ENCODE measurements at regions not wholly inside any gene's neighbourhood (a gene's known extent, or its start where the extent isn't known, plus 50 kb on each side); places are given as distances from the start of the nearest gene placed in this dataset.

DNA sequence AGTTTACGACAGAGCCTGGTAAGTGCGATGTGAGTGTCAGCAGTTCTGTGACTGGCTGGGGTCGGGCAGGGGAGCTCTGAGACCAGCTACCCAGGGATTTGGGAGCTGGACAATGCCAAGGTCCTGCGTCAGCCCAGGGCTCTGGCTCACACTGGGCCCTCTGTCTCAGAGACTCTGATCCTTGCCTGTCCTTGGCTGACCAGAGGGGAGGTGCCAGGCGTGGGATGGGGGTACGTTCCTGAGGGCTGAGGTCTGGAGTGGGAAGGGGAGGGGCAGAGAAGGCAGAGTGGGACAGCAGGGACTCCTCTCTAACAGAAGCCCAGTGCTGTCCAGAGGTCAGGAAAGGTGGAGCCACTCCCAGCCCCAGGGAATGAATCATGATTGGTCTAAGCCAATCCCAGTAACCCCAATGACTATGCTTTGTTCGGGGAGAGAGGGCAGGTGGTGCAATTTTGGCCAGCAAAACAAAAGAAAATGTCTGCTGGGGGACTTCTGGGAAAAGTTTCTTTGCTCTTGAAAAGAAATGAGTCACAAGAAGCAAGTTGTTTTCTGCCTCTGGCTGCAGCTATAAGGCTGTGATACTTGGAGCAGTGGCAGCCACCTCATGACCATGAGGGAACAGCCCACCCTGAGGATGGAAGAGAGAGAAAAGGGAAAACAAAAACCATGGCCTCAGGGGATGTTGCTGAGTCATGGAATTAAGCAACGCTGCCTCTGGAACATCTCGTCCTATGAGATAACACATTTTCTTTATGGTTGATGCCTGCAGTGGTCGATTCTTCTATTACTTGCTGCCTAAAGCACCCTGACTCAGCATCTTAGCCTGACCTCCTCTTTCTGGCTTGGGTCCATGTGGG, 108.3 kb downstream of the CHST1 start:
- no peaks in the 10 kb centered on the region for H4K20me1 ChIP-seq (ENCODE audit: insufficient read depth, low read length)
- H3K4me2 ChIP-seq (ENCODE audit: low read length), result no peak overlapping the region
- H3K9ac ChIP-seq (ENCODE audit: low read length), result no peak overlapping the region
- FAIRE-seq, result no peak
- no peaks in the 10 kb centered on the region for H3K4me1 Mint-ChIP-seq (ENCODE audit: low read depth, unreplicated experiment)
- H3K4me1 ChIP-seq (ENCODE audit: insufficient read depth, low read length), result no peaks in the 10 kb centered on the region
- no peaks in the 10 kb centered on the region for H3K27me3 ChIP-seq (ENCODE audit: insufficient read depth, low read length)
- DNase-seq (ENCODE audit: low read depth), result no peak
- no peaks in the 10 kb centered on the region for H3K79me2 ChIP-seq (ENCODE audit: insufficient read depth, low read length)
- no peaks in the 10 kb centered on the region for H3K9me3 ChIP-seq (ENCODE audit: insufficient read depth, low read depth, low read length)
- no peak overlapping the region for H3K27ac Mint-ChIP-seq (ENCODE audit: unreplicated experiment)
- no peaks in the 10 kb centered on the region for H3K36me3 Mint-ChIP-seq (ENCODE audit: low read depth, unreplicated experiment)
- no peaks in the 10 kb centered on the region for H3K36me3 ChIP-seq (ENCODE audit: insufficient read depth, low read length)
- TF ChIP-seq EZH2 (IDR thresholded peaks at IDR 0.05; ENCODE audit: insufficient read depth, low read length) (no peak), CTCF (IDR thresholded peaks at IDR 0.05; ENCODE audit: insufficient read depth, low read depth, low read length) (no peak)
- peaks cover 14% of the 10 kb centered on the region for H3K9me3 Mint-ChIP-seq (ENCODE audit: unreplicated experiment)
- H2AFZ ChIP-seq (ENCODE audit: low read depth, low read length), result no peak overlapping the region
- no peak overlapping the region for H3K4me3 Mint-ChIP-seq (ENCODE audit: unreplicated experiment)
- peaks cover 73% of the 10 kb centered on the region for H3K27me3 Mint-ChIP-seq (ENCODE audit: low read depth, unreplicated experiment)
- H3K4me3 ChIP-seq (ENCODE audit: insufficient read depth, low read depth, low read length), result no peak overlapping the region
- H3K27ac ChIP-seq (ENCODE audit: low read depth, low read length), result no peak overlapping the region

- Mint-ChIP-seq H3K27me3 (ENCODE audit: low read depth, unreplicated experiment) (peaks cover 68% of the 10 kb centered on the region), H3K9me3 (ENCODE audit: unreplicated experiment) (peaks cover 11% of the 10 kb centered on the region), H3K36me3 (ENCODE audit: low read depth, unreplicated experiment) (no peaks in the 10 kb centered on the region), H3K4me1 (ENCODE audit: low read depth, unreplicated experiment) (no peaks in the 10 kb centered on the region), H3K27ac (ENCODE audit: unreplicated experiment) (no peak overlapping the region), H3K4me3 (ENCODE audit: unreplicated experiment) (no peak overlapping the region)
- Histone ChIP-seq H3K9ac (ENCODE audit: low read length) (no peak overlapping the region), H3K9me3 (ENCODE audit: insufficient read depth, low read depth, low read length) (no peaks in the 10 kb centered on the region), H3K4me1 (ENCODE audit: insufficient read depth, low read length) (no peaks in the 10 kb centered on the region), H3K4me2 (ENCODE audit: low read length) (no peak overlapping the region), H3K79me2 (ENCODE audit: insufficient read depth, low read length) (no peaks in the 10 kb centered on the region), H3K4me3 (ENCODE audit: insufficient read depth, low read depth, low read length) (no peak overlapping the region), H4K20me1 (ENCODE audit: insufficient read depth, low read length) (no peaks in the 10 kb centered on the region), H3K36me3 (ENCODE audit: insufficient read depth, low read length) (no peaks in the 10 kb centered on the region), H2AFZ (ENCODE audit: low read depth, low read length) (no peak overlapping the region), H3K27me3 (ENCODE audit: insufficient read depth, low read length) (no peaks in the 10 kb centered on the region), H3K27ac (ENCODE audit: low read depth, low read length) (no peak overlapping the region)
- DNase-seq (ENCODE audit: low read depth) (no peak), FAIRE-seq (no peak)
- TF ChIP-seq EZH2 (IDR thresholded peaks at IDR 0.05; ENCODE audit: insufficient read depth, low read length) (no peak), CTCF (IDR thresholded peaks at IDR 0.05; ENCODE audit: insufficient read depth, low read depth, low read length) (no peak)
Measured at GRCh38 chr11:45554230-45554967, 111.0 kb downstream of the CHST1 start.
